CD4-positive, alpha-beta T cell (primary cell): ENCODE measurements at regions not wholly inside any gene's neighbourhood (a gene's known extent, or its start where the extent isn't known, plus 50 kb on each side); places are given as distances from the start of the nearest gene placed in this dataset.

Source experiments
- ATAC-seq: fragments of 200-7000 bp; cut with Tn5 transposase; one replicate; pipeline ENCODE4 v1.10.0; 2022; ENCODE audit warnings: mild to moderate bottlenecking; ENCODE audit not compliant: poor library complexity
- CTCF ChIA-PET: fragments of 350-600 bp; sonication (Branson Sonifier 250); formaldehyde crosslinking; loops from one replicate; lab custom pipeline; 2021; ENCODE audit warnings: antibody characterized with exemption, inconsistent platforms; lab: Charles Lee
- POLR2A ChIA-PET: fragments of 350-600 bp; sonication (Branson Sonifier 250); formaldehyde crosslinking; loops from one replicate; lab custom pipeline; 2021; ENCODE audit warnings: antibody characterized with exemption, inconsistent platforms; lab: Charles Lee
- DNase-seq, 14 experiments: peaks; one replicate each; pipeline ENCODE4 v3.0.0-alpha.2; 2013 to 2020; ENCODE audit warnings: mixed read lengths in 2 of 14
- H3K27ac ChIP-seq, 2 donors: one replicate each; pipeline versions ENCODE4 v1.5.1 to v1.7.0; 2013; ENCODE audit warnings: low read length in 2 of 2, low read depth in 1 of 2, mild to moderate bottlenecking in 1 of 2
- H3K27me3 ChIP-seq, 2 experiments: 1 replicate in 1 of 2; 2 replicates in 1 of 2; pipeline versions ENCODE4 v1.6.1 to v1.7.0; 2013; ENCODE audit warnings: low read length in 2 of 2, control low read depth in 1 of 2, mild to moderate bottlenecking in 1 of 2, moderate library complexity in 1 of 2; ENCODE audit not compliant: insufficient read depth in 2 of 2, control insufficient read depth in 1 of 2
- H3K36me3 ChIP-seq: one replicate; pipeline ENCODE4 v1.6.1; 2013; ENCODE audit warnings: low read length, control low read depth; ENCODE audit not compliant: insufficient read depth
- H3K4me1 ChIP-seq: one replicate; pipeline ENCODE4 v1.6.1; 2013; ENCODE audit warnings: low read length, control low read depth; ENCODE audit not compliant: insufficient read depth
- H3K4me3 ChIP-seq: one replicate; pipeline ENCODE4 v1.5.1; 2013; ENCODE audit warnings: mild to moderate bottlenecking, low read length, moderate library complexity
- H3K9me3 ChIP-seq, 2 experiments: 1 replicate in 1 of 2; 2 replicates in 1 of 2; pipeline versions ENCODE4 v1.6.1 to v1.7.0; 2013; ENCODE audit warnings: low read length in 2 of 2, mild to moderate bottlenecking in 2 of 2, control low read depth in 1 of 2, moderate library complexity in 1 of 2; ENCODE audit not compliant: control insufficient read depth in 1 of 2, insufficient read depth in 1 of 2
- H3K27ac Mint-ChIP-seq: one replicate; pipeline ENCODE4 v1.8.0; 2020; ENCODE audit warnings: mixed read lengths
- H3K27me3 Mint-ChIP-seq: one replicate; pipeline ENCODE4 v1.8.0; 2021; ENCODE audit warnings: mixed read lengths
- H3K36me3 Mint-ChIP-seq: one replicate; pipeline ENCODE4 v1.8.0; 2021; ENCODE audit warnings: low read depth, mixed read lengths
- H3K4me1 Mint-ChIP-seq: one replicate; pipeline ENCODE4 v1.8.0; 2021; ENCODE audit warnings: low read depth, mixed read lengths
- H3K4me3 Mint-ChIP-seq: one replicate; pipeline ENCODE4 v1.8.0; 2020; ENCODE audit warnings: mild to moderate bottlenecking, mixed read lengths
- H3K9me3 Mint-ChIP-seq: one replicate; pipeline ENCODE4 v1.8.0; 2020; ENCODE audit warnings: mixed read lengths
- intact Hi-C, 2 experiments: fragments of 100-400 bp; cut with DNase I in 1 of 2; cut with micrococcal nuclease in 1 of 2; formaldehyde crosslinking; loops; one replicate each; pipeline versions ENCODE4 v1.15.1 to v1.9.0; 2023 to 2025; cut with DNase I, micrococcal nuclease
- TF ChIP-seq, protein P1 (sequence below): fragments of 200-600 bp; IDR thresholded peaks from one replicate; pipeline ENCODE4 v1.8.0; 2022; ENCODE audit warnings: antibody characterized with exemption, mild to moderate bottlenecking

DNA sequence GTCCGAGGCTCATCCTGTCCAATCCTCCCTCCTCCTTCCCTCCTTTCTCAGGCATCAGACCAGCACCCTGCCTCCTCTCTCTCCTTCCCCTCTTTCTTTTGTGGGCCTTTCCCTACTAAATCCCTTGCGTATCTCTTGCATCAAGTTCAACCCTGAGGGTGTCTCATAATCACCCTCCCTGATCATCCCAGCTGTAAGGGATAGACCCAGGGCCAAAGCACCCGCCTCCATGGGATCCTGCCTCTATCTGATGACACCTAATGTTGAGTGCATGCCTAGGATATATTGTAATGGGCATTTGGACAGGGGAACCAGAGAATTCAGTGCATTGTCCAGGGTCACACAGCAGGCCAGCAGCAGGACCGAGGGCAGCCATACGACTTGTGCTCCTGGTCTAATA is 84.9 kb downstream of the PHETA1 start:
- TF ChIP-seq, protein P1, sequence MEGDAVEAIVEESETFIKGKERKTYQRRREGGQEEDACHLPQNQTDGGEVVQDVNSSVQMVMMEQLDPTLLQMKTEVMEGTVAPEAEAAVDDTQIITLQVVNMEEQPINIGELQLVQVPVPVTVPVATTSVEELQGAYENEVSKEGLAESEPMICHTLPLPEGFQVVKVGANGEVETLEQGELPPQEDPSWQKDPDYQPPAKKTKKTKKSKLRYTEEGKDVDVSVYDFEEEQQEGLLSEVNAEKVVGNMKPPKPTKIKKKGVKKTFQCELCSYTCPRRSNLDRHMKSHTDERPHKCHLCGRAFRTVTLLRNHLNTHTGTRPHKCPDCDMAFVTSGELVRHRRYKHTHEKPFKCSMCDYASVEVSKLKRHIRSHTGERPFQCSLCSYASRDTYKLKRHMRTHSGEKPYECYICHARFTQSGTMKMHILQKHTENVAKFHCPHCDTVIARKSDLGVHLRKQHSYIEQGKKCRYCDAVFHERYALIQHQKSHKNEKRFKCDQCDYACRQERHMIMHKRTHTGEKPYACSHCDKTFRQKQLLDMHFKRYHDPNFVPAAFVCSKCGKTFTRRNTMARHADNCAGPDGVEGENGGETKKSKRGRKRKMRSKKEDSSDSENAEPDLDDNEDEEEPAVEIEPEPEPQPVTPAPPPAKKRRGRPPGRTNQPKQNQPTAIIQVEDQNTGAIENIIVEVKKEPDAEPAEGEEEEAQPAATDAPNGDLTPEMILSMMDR = no peak
- H3K4me3 Mint-ChIP-seq = no peak overlapping the region
- no peak overlapping the region for H3K4me3 ChIP-seq
- peaks cover 6% of the 10 kb centered on the region for H3K9me3 Mint-ChIP-seq
- H3K27me3 ChIP-seq = peaks cover 2 to 3% of the 10 kb centered on the region in 2 experiments
- no peak overlapping the region for H3K27ac ChIP-seq
- ChIA-PET CTCF (no interaction called here), POLR2A (no interaction called here)
- H3K27me3 Mint-ChIP-seq = peaks cover 24% of the 10 kb centered on the region
- no peaks in the 10 kb centered on the region for H3K36me3 Mint-ChIP-seq
- peaks cover 6 to 21% of the 10 kb centered on the region in 2 experiments for H3K9me3 ChIP-seq
- H3K36me3 ChIP-seq = no peaks in the 10 kb centered on the region
- no peaks in the 10 kb centered on the region for H3K4me1 ChIP-seq
- ATAC-seq = no peak
- no peak for DNase-seq
- no peaks in the 10 kb centered on the region for H3K4me1 Mint-ChIP-seq
- H3K27ac Mint-ChIP-seq = no peak overlapping the region
- intact Hi-C loops = no loop called here

DNA sequence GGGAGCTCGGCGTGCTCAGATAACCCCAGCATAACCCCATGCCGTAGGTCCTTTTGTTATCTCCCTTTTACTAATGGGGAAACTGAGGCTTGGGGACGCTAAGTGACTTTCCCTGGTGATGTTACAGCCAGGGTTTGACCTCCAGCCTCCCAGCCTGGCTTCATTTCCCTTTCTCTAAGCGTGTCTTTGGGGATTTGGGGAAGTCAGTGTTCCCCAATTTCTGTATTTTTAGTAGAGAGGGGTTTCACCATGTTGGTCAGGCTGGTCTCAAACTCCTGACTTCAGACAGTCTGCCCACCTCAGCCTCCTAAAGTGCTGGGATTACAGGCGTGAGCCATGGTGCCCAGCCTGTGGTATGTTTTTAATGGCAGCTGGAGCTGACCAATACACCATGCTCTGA is 85.4 kb downstream of the PHETA1 start:
- DNase-seq (no peak), ATAC-seq (no peak)
- H3K4me1 ChIP-seq = no peaks in the 10 kb centered on the region
- Mint-ChIP-seq H3K9me3 (peaks cover 6% of the 10 kb centered on the region), H3K36me3 (no peaks in the 10 kb centered on the region), H3K4me1 (no peaks in the 10 kb centered on the region), H3K4me3 (no peak overlapping the region), H3K27ac (no peak overlapping the region), H3K27me3 (peaks cover 28% of the 10 kb centered on the region)
- ChIA-PET POLR2A (no interaction called here), CTCF (no interaction called here)
- H3K9me3 ChIP-seq = peaks cover 6 to 21% of the 10 kb centered on the region in 2 experiments
- TF ChIP-seq, protein P1 = no peak
- intact Hi-C loops = no loop called here
- H3K27me3 ChIP-seq = peaks cover 3 to 5% of the 10 kb centered on the region in 2 experiments
- no peaks in the 10 kb centered on the region for H3K36me3 ChIP-seq
- no peak overlapping the region for H3K4me3 ChIP-seq
- H3K27ac ChIP-seq = no peak overlapping the region

- Histone ChIP-seq H3K36me3 (no peaks in the 10 kb centered on the region), H3K4me3 (no peak overlapping the region), H3K27ac (no peak overlapping the region), H3K27me3 (peaks cover 3 to 7% of the 10 kb centered on the region in 2 experiments), H3K9me3 (peaks cover 6 to 21% of the 10 kb centered on the region in 2 experiments), H3K4me1 (no peaks in the 10 kb centered on the region)
- DNase-seq = no peak
- intact Hi-C loops = no loop called here
- H3K4me1 Mint-ChIP-seq = no peaks in the 10 kb centered on the region
- TF ChIP-seq, protein P1 = no peak
- no peak overlapping the region for H3K27ac Mint-ChIP-seq
- peaks cover 4% of the 10 kb centered on the region for H3K9me3 Mint-ChIP-seq
- H3K4me3 Mint-ChIP-seq = no peak overlapping the region
- CTCF ChIA-PET = no interaction called here
- no peak for ATAC-seq
- POLR2A ChIA-PET = no interaction called here
- H3K36me3 Mint-ChIP-seq = no peaks in the 10 kb centered on the region
- H3K27me3 Mint-ChIP-seq = peaks cover 31% of the 10 kb centered on the region
Measured at GRCh38 chr12:111277570-111277969, 91.3 kb downstream of the PHETA1 start.
